Liver (tissue), 8 donors: ENCODE measurements at regions not wholly inside any gene's neighbourhood (a gene's known extent, or its start where the extent isn't known, plus 50 kb on each side); places are given as distances from the start of the nearest gene placed in this dataset.

Experiments
- DNase-seq: peaks from one replicate; pipeline ENCODE4 v3.0.0-alpha.2; 2017; ENCODE audit warnings: low spot score
- H3K27ac ChIP-seq, 2 donors: one replicate each; pipeline ENCODE4 v1.7.0; 2013; ENCODE audit warnings: inconsistent platforms in 2 of 2, low read length in 2 of 2, control low read depth in 1 of 2, low read depth in 1 of 2, mild to moderate bottlenecking in 1 of 2
- H3K27me3 ChIP-seq, 4 donors: one replicate each; pipeline versions ENCODE4 v1.6.1 to v1.7.0; 2013; ENCODE audit warnings: low read length in 3 of 4, inconsistent platforms in 1 of 4, mild to moderate bottlenecking in 1 of 4, moderate library complexity in 1 of 4; ENCODE audit not compliant: control insufficient read depth in 4 of 4, insufficient read depth in 4 of 4
- H3K36me3 ChIP-seq, 4 donors: one replicate each; pipeline versions ENCODE4 v1.6.1 to v1.7.0; 2013; ENCODE audit warnings: low read length in 3 of 4, mild to moderate bottlenecking in 3 of 4, low read depth in 1 of 4, moderate library complexity in 1 of 4; ENCODE audit not compliant: control insufficient read depth in 4 of 4, insufficient read depth in 3 of 4
- H3K4me1 ChIP-seq, 4 donors: one replicate each; pipeline versions ENCODE4 v1.6.1 to v1.7.0; 2013; ENCODE audit warnings: low read length in 3 of 4, mild to moderate bottlenecking in 3 of 4, moderate library complexity in 1 of 4; ENCODE audit not compliant: control insufficient read depth in 4 of 4, insufficient read depth in 4 of 4
- H3K4me3 ChIP-seq, 3 donors: one replicate each; pipeline versions ENCODE4 v1.6.1 to v1.7.0; 2013; ENCODE audit warnings: low read length in 3 of 3, control low read depth in 1 of 3, low read depth in 1 of 3, mild to moderate bottlenecking in 1 of 3
- H3K9ac ChIP-seq, 2 donors: one replicate each; pipeline ENCODE4 v1.7.0; 2013; ENCODE audit warnings: low read length in 2 of 2, mild to moderate bottlenecking in 2 of 2, moderate library complexity in 2 of 2, control low read depth in 1 of 2, low read depth in 1 of 2
- H3K9me3 ChIP-seq, 4 donors: one replicate each; pipeline versions ENCODE4 v1.6.1 to v1.7.0; 2013; ENCODE audit warnings: low read length in 3 of 4; ENCODE audit not compliant: control insufficient read depth in 4 of 4
- ATF3 ChIP-seq: IDR thresholded peaks from 2 replicates; pipeline ENCODE4 v1.6.1; 2016; ENCODE audit warnings: antibody characterized with exemption
- CTCF ChIP-seq: fragments of 150-350 bp; IDR thresholded peaks from 2 replicates; pipeline ENCODE4 v1.5.1; 2017; ENCODE audit warnings: improper control_type of control experiment, low read depth, low read length; ENCODE audit not compliant: missing input control
- FOXA1 ChIP-seq: IDR thresholded peaks from 2 replicates; pipeline ENCODE4 v1.6.1; 2016; ENCODE audit warnings: antibody characterized with exemption
- HNF4A ChIP-seq, 2 donors: conservative IDR thresholded peaks; 2 replicates each; pipeline ENCODE4 v1.6.1; 2016; ENCODE audit warnings: antibody characterized with exemption in 2 of 2, mild to moderate bottlenecking in 2 of 2
- MAX ChIP-seq: IDR thresholded peaks from 2 replicates; pipeline ENCODE4 v1.6.1; 2016; ENCODE audit warnings: antibody characterized with exemption
- REST ChIP-seq: IDR thresholded peaks from 2 replicates; pipeline ENCODE4 v1.6.1; 2016; ENCODE audit warnings: antibody characterized with exemption, mild to moderate bottlenecking
- SP1 ChIP-seq: IDR thresholded peaks from 2 replicates; pipeline ENCODE4 v1.6.1; 2018; ENCODE audit warnings: antibody characterized with exemption, mild to moderate bottlenecking
- TAF1 ChIP-seq: conservative IDR thresholded peaks from 2 replicates; pipeline ENCODE4 v1.6.1; 2016; ENCODE audit warnings: antibody characterized with exemption, mild to moderate bottlenecking
- WGBS: extraction: QIAGEN DNeasy Blood & Tissue Kit; methylation state at CpG from one replicate; pipeline ENCODE4 v1.1.7; 2013; 5-methylcytosine and 5-hydroxymethylcytosine counted together
- donor health status: healthy.
- donor health status: healthy.
- donor health status: healthy.
- donor health status: healthy.
- donor health status: healthy.

- no peak for DNase-seq
- TF ChIP-seq FOXA1, result no peak
- no peak for TF ChIP-seq SP1
- Histone ChIP-seq H3K27me3 (no peaks in the 10 kb centered on the region), H3K9ac (no peak overlapping the region), H3K4me3 (no peak overlapping the region), H3K9me3 (no peaks in the 10 kb centered on the region), H3K27ac (no peak overlapping the region), H3K36me3 (no peaks in the 10 kb centered on the region), H3K4me1 (no peaks in the 10 kb centered on the region)
- WGBS, result 56% methylated on average over 2 of the region's 2 CpGs
Measured at GRCh38 chr5:173534664-173535063, 81.8 kb downstream of the BOD1 start.

GRCh38 chr5:173534031-173534430 lies 82.4 kb downstream of the BOD1 start:
- Histone ChIP-seq H3K9ac (no peak overlapping the region), H3K4me1 (no peaks in the 10 kb centered on the region), H3K9me3 (no peaks in the 10 kb centered on the region), H3K27ac (no peak overlapping the region), H3K4me3 (no peak overlapping the region), H3K27me3 (no peaks in the 10 kb centered on the region), H3K36me3 (no peaks in the 10 kb centered on the region)
- no peak for DNase-seq
- no peak for TF ChIP-seq ATF3
- no peak for TF ChIP-seq CTCF
- WGBS, result 2% methylated on average over 1 of the region's 1 CpG

- H3K9ac ChIP-seq, result no peak overlapping the region
- H3K9me3 ChIP-seq, result no peaks in the 10 kb centered on the region
- H3K4me3 ChIP-seq, result no peak overlapping the region
- 82% methylated on average over 6 of the region's 6 CpGs for WGBS
- H3K27ac ChIP-seq, result no peak overlapping the region
- DNase-seq, result no peak
- H3K27me3 ChIP-seq, result no peaks in the 10 kb centered on the region
- no peaks in the 10 kb centered on the region for H3K4me1 ChIP-seq
- no peaks in the 10 kb centered on the region for H3K36me3 ChIP-seq
- TF ChIP-seq CTCF (no peak), REST (no peak), HNF4A (conservative IDR thresholded peaks at IDR 0.05) (no peak), MAX (no peak), TAF1 (no peak)
Measured at GRCh38 chr5:173532689-173533250, 83.7 kb downstream of the BOD1 start.
